Mammary epithelial cell (primary cell): ENCODE measurements at regions not wholly inside any gene's neighbourhood (a gene's known extent, or its start where the extent isn't known, plus 50 kb on each side); places are given as distances from the start of the nearest gene placed in this dataset.

ENCODE experiments used
- EZH2 ChIP-seq: IDR thresholded peaks from 2 replicates; pipeline ENCODE4 v1.6.1; 2012; ENCODE audit warnings: low read length, inconsistent platforms, borderline replicate concordance
- TF ChIP-seq, protein P1 (sequence below), 2 donors: IDR thresholded peaks in 1 of 2; conservative IDR thresholded peaks in 1 of 2; 2 replicates each; pipeline ENCODE4 v1.5.1; 2011 to 2012; ENCODE audit warnings: inconsistent platforms in 2 of 2, low read length in 2 of 2, mild to moderate bottlenecking in 2 of 2, control low read depth in 1 of 2, low read depth in 1 of 2; ENCODE audit not compliant: insufficient read depth in 1 of 2; ENCODE audit errors: extremely low read depth in 1 of 2

DNA sequence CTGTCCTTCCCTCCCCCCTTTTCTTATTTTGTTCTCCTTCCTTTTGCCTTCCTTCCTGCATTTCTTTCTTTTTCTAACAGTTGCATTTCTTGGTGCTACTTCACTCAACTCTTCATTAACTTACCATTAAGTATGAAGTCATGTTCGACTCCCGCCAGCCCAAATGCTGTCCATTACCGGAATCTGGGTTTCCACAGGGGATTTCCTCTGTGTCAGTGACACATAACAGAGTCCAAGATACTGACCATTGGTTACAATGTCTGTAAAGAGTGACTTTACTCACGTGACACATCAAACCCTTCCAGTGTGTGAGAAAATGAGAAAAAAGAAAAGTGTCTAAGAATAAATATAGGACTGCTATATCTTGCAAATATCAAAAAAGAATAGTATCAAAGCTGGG, 500.0 kb upstream of the FRG1 start:
- TF ChIP-seq, protein P1, sequence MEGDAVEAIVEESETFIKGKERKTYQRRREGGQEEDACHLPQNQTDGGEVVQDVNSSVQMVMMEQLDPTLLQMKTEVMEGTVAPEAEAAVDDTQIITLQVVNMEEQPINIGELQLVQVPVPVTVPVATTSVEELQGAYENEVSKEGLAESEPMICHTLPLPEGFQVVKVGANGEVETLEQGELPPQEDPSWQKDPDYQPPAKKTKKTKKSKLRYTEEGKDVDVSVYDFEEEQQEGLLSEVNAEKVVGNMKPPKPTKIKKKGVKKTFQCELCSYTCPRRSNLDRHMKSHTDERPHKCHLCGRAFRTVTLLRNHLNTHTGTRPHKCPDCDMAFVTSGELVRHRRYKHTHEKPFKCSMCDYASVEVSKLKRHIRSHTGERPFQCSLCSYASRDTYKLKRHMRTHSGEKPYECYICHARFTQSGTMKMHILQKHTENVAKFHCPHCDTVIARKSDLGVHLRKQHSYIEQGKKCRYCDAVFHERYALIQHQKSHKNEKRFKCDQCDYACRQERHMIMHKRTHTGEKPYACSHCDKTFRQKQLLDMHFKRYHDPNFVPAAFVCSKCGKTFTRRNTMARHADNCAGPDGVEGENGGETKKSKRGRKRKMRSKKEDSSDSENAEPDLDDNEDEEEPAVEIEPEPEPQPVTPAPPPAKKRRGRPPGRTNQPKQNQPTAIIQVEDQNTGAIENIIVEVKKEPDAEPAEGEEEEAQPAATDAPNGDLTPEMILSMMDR (conservative IDR thresholded peaks at IDR 0.05 in 1 of 2, IDR thresholded peaks at IDR 0.05 in 1 of 2; ENCODE audit: extremely low read depth in 1 of 2, insufficient read depth in 1 of 2, low read depth in 1 of 2, low read length in 2 of 2): no peak
- no peak for TF ChIP-seq EZH2
